Loucy (cell line): ENCODE measurements at regions not wholly inside any gene's neighbourhood (a gene's known extent, or its start where the extent isn't known, plus 50 kb on each side); places are given as distances from the start of the nearest gene placed in this dataset.

Experiments
- H2AFZ ChIP-seq: fragments of 200-600 bp; sonication (generic); 2 replicates; pipeline ENCODE4 v1.6.0; 2016; ENCODE audit warnings: antibody characterized with exemption, mild to moderate bottlenecking, low read length, moderate library complexity
- H3F3A ChIP-seq: fragments of 200-600 bp; 2 replicates; pipeline ENCODE4 v1.6.0; 2016; ENCODE audit warnings: antibody characterized with exemption, low read depth, mild to moderate bottlenecking
- H3K27me3 ChIP-seq: fragments of 200-600 bp; sonication (generic); 2 replicates; pipeline ENCODE4 v1.6.1; 2014; ENCODE audit warnings: low read length, mild to moderate bottlenecking; ENCODE audit not compliant: insufficient read depth, poor library complexity, severe bottlenecking
- H3K36me3 ChIP-seq: fragments of 200-600 bp; sonication (generic); 2 replicates; pipeline ENCODE4 v1.6.1; 2016; ENCODE audit warnings: low read length; ENCODE audit not compliant: insufficient read depth
- H3K4me1 ChIP-seq: fragments of 200-600 bp; sonication (generic); 2 replicates; pipeline ENCODE4 v1.5.1; 2014; ENCODE audit warnings: low read length, mild to moderate bottlenecking; ENCODE audit not compliant: insufficient read depth, poor library complexity, severe bottlenecking
- H3K4me2 ChIP-seq: fragments of 200-600 bp; sonication (generic); 2 replicates; pipeline ENCODE4 v1.6.0; 2014; ENCODE audit warnings: antibody characterized with exemption, low read length, low read depth, mild to moderate bottlenecking; ENCODE audit not compliant: poor library complexity, severe bottlenecking
- H3K4me3 ChIP-seq: fragments of 200-600 bp; sonication (generic); 2 replicates; pipeline ENCODE4 v1.5.1; 2014; ENCODE audit warnings: low read length, mild to moderate bottlenecking, mixed read lengths; ENCODE audit not compliant: poor library complexity, severe bottlenecking
- H3K79me2 ChIP-seq: fragments of 200-600 bp; sonication (generic); 2 replicates; pipeline ENCODE4 v1.6.1; 2014; ENCODE audit warnings: low read length; ENCODE audit not compliant: insufficient read depth
- H3K9ac ChIP-seq: fragments of 200-600 bp; sonication (generic); 2 replicates; pipeline ENCODE4 v1.6.0; 2014; ENCODE audit warnings: mild to moderate bottlenecking, low read depth, low read length, moderate library complexity; ENCODE audit not compliant: poor library complexity, severe bottlenecking
- H3K9me2 ChIP-seq: fragments of 200-600 bp; sonication (generic); replicated peaks from 2 replicates; pipeline ENCODE4 v1.6.1; 2016; ENCODE audit warnings: low read depth, low read length, mixed read lengths
- H3K9me3 ChIP-seq: fragments of 200-600 bp; sonication (generic); 2 replicates; pipeline ENCODE4 v1.6.1; 2014; ENCODE audit warnings: mild to moderate bottlenecking, antibody characterized with exemption, low read length, low read depth; ENCODE audit not compliant: insufficient read depth
- H4K20me1 ChIP-seq: fragments of 200-600 bp; sonication (generic); 2 replicates; pipeline ENCODE4 v1.6.0; 2014; ENCODE audit warnings: antibody characterized with exemption, low read length, mild to moderate bottlenecking; ENCODE audit not compliant: insufficient read depth, poor library complexity, severe bottlenecking
- CTCF ChIP-seq: fragments of 200-600 bp; sonication (generic); conservative IDR thresholded peaks from 2 replicates; pipeline ENCODE4 v1.5.1; 2014; ENCODE audit warnings: mild to moderate bottlenecking, antibody characterized with exemption, low read length
- EZH2phosphoT487 ChIP-seq: fragments of 200-600 bp; IDR thresholded peaks from 2 replicates; pipeline ENCODE4 v1.6.1; 2018; ENCODE audit warnings: antibody characterized with exemption, mild to moderate bottlenecking, moderate library complexity, borderline replicate concordance

- Histone ChIP-seq H3K9me3 (no peaks in the 10 kb centered on the region), H3K4me1 (no peaks in the 10 kb centered on the region), H3F3A (no peaks in the 10 kb centered on the region), H3K27me3 (no peaks in the 10 kb centered on the region), H2AFZ (no peak overlapping the region), H3K4me2 (no peak overlapping the region), H3K9me2 (no peaks in the 10 kb centered on the region), H3K79me2 (no peaks in the 10 kb centered on the region), H3K4me3 (no peak overlapping the region), H3K9ac (no peak overlapping the region), H4K20me1 (no peaks in the 10 kb centered on the region), H3K36me3 (no peaks in the 10 kb centered on the region)
- TF ChIP-seq EZH2phosphoT487 (no peak), CTCF (no peak)
Measured at GRCh38 chr5:126208691-126209090, 214.5 kb upstream of the GRAMD2B start.

GRCh38 chr5:126210955-126211354 lies 212.3 kb upstream of the GRAMD2B start:
- Histone ChIP-seq H3K27me3 (no peaks in the 10 kb centered on the region), H2AFZ (no peak overlapping the region), H3K9ac (no peak overlapping the region), H3K79me2 (no peaks in the 10 kb centered on the region), H3K4me2 (no peak overlapping the region), H3K36me3 (no peaks in the 10 kb centered on the region), H3K9me3 (no peaks in the 10 kb centered on the region), H3K4me1 (no peaks in the 10 kb centered on the region), H3F3A (no peaks in the 10 kb centered on the region), H3K9me2 (no peaks in the 10 kb centered on the region), H3K4me3 (no peak overlapping the region), H4K20me1 (no peaks in the 10 kb centered on the region)
- TF ChIP-seq CTCF (no peak), EZH2phosphoT487 (no peak)

GRCh38 chr5:126219616-126220015 lies 203.6 kb upstream of the GRAMD2B start:
- TF ChIP-seq CTCF (no peak), EZH2phosphoT487 (no peak)
- no peaks in the 10 kb centered on the region for H3K36me3 ChIP-seq
- no peaks in the 10 kb centered on the region for H4K20me1 ChIP-seq
- no peaks in the 10 kb centered on the region for H3K9me3 ChIP-seq
- no peaks in the 10 kb centered on the region for H3F3A ChIP-seq
- no peaks in the 10 kb centered on the region for H3K4me1 ChIP-seq
- no peaks in the 10 kb centered on the region for H3K27me3 ChIP-seq
- no peaks in the 10 kb centered on the region for H3K9me2 ChIP-seq
- H2AFZ ChIP-seq: no peak overlapping the region
- no peak overlapping the region for H3K9ac ChIP-seq
- no peak overlapping the region for H3K4me2 ChIP-seq
- no peaks in the 10 kb centered on the region for H3K79me2 ChIP-seq
- H3K4me3 ChIP-seq: no peak overlapping the region
